NCI-H1105 (cell line): ENCODE measurements at regions not wholly inside any gene's neighbourhood (a gene's known extent, or its start where the extent isn't known, plus 50 kb on each side); places are given as distances from the start of the nearest gene placed in this dataset.
A peak's percentile ranks its signal among the peaks of the same experiment; 100 is the strongest.

ENCODE experiments used
- DNase-seq: peaks from one replicate; lab custom pipeline; 2025; lab: John Stamatoyannopoulos, UW

- DNase-seq = peak; percentile 7
These were observed 189.4 kb upstream of the CDH8 start for GRCh38 chr16:62225675-62226074.

GRCh38 chr16:62224646-62225209 lies 188.5 kb upstream of the CDH8 start:
- no peak for DNase-seq

- DNase-seq = no peak
These were observed 180.6 kb upstream of the CDH8 start for GRCh38 chr16:62216837-62217236.

GRCh38 chr16:62213763-62214162 lies 177.5 kb upstream of the CDH8 start:
- no peak for DNase-seq

- no peak for DNase-seq
These were observed 172.7 kb upstream of the CDH8 start for GRCh38 chr16:62208934-62209333.

- no peak for DNase-seq
These were observed 169.2 kb upstream of the CDH8 start for GRCh38 chr16:62205459-62205858.

GRCh38 chr16:62201911-62202310 lies 165.7 kb upstream of the CDH8 start:
- DNase-seq = no peak

GRCh38 chr16:62194828-62195227 lies 158.6 kb upstream of the CDH8 start:
- no peak for DNase-seq

- DNase-seq = no peak
These were observed 154.2 kb upstream of the CDH8 start for GRCh38 chr16:62190426-62190825.

- DNase-seq = no peak
These were observed 141.3 kb upstream of the CDH8 start for GRCh38 chr16:62177351-62178203.

GRCh38 chr16:62170642-62171041 lies 134.4 kb upstream of the CDH8 start:
- DNase-seq = no peak

- no peak for DNase-seq
These were observed 131.3 kb upstream of the CDH8 start for GRCh38 chr16:62167551-62167950.

GRCh38 chr16:62157544-62157943 lies 121.3 kb upstream of the CDH8 start:
- DNase-seq = no peak

- no peak for DNase-seq
These were observed 120.7 kb upstream of the CDH8 start for GRCh38 chr16:62156971-62157370.

- DNase-seq = no peak
These were observed 113.4 kb upstream of the CDH8 start for GRCh38 chr16:62149631-62150030.

- no peak for DNase-seq
These were observed 101.8 kb upstream of the CDH8 start for GRCh38 chr16:62137996-62138395.

GRCh38 chr16:62135911-62136310 lies 99.7 kb upstream of the CDH8 start:
- DNase-seq = no peak

- DNase-seq = no peak
These were observed 99.2 kb upstream of the CDH8 start for GRCh38 chr16:62135446-62135845.

- no peak for DNase-seq
These were observed 93.9 kb upstream of the CDH8 start for GRCh38 chr16:62130101-62130500.

GRCh38 chr16:62105244-62105643 lies 69.0 kb upstream of the CDH8 start:
- DNase-seq = no peak

GRCh38 chr16:62102588-62102987 lies 66.3 kb upstream of the CDH8 start:
- DNase-seq = no peak

GRCh38 chr16:62100651-62101050 lies 64.4 kb upstream of the CDH8 start:
- no peak for DNase-seq

GRCh38 chr16:62089715-62090114 lies 53.5 kb upstream of the CDH8 start:
- DNase-seq = no peak
